ENCODE measurements at regions not wholly inside any gene's neighbourhood (a gene's known extent, or its start where the extent isn't known, plus 50 kb on each side); places are given as distances from the start of the nearest gene placed in this dataset.

GRCh38 chr9:29656641-29657406 lies 2083.5 kb upstream of the C9orf72 start:
- TF ChIP-seq CTCF (IDR thresholded peaks at IDR 0.05) (no peak), POLR2A (IDR thresholded peaks at IDR 0.05) (no peak)

Data from thyroid gland (tissue), 4 donors.